ENCODE measurements at regions not wholly inside any gene's neighbourhood (a gene's known extent, or its start where the extent isn't known, plus 50 kb on each side); places are given as distances from the start of the nearest gene placed in this dataset.
A peak's percentile ranks its signal among the peaks of the same experiment; 100 is the strongest.

GRCh38 chr12:130011611-130012385 is 108.0 kb upstream of the TMEM132D start:
- no peak overlapping the region for H3K4me3 Mint-ChIP-seq (ENCODE audit: unreplicated experiment)
- no peak overlapping the region for H3K27ac Mint-ChIP-seq (ENCODE audit: unreplicated experiment)
- TF ChIP-seq CTCF (IDR thresholded peaks at IDR 0.05) = no peak
- H3K27me3 Mint-ChIP-seq (ENCODE audit: unreplicated experiment) = peaks cover 6% of the 10 kb centered on the region
- no peak for DNase-seq (ENCODE audit: extremely low spot score, unreplicated experiment)
- no peaks in the 10 kb centered on the region for H3K4me1 Mint-ChIP-seq (ENCODE audit: unreplicated experiment)
- no peaks in the 10 kb centered on the region for H3K36me3 Mint-ChIP-seq (ENCODE audit: unreplicated experiment)
- no peaks in the 10 kb centered on the region for H3K9me3 Mint-ChIP-seq (ENCODE audit: unreplicated experiment)

GRCh38 chr12:130013771-130014484 is 110.1 kb upstream of the TMEM132D start:
- no peak for DNase-seq (ENCODE audit: extremely low spot score, unreplicated experiment)
- no peak overlapping the region for H3K27ac Mint-ChIP-seq (ENCODE audit: unreplicated experiment)
- peaks cover 2% of the 10 kb centered on the region for H3K4me1 Mint-ChIP-seq (ENCODE audit: unreplicated experiment)
- no peaks in the 10 kb centered on the region for H3K9me3 Mint-ChIP-seq (ENCODE audit: unreplicated experiment)
- H3K4me3 Mint-ChIP-seq (ENCODE audit: unreplicated experiment) = no peak overlapping the region
- H3K27me3 Mint-ChIP-seq (ENCODE audit: unreplicated experiment) = peaks cover 6% of the 10 kb centered on the region
- TF ChIP-seq CTCF (IDR thresholded peaks at IDR 0.05) = peak; percentile 73
- H3K36me3 Mint-ChIP-seq (ENCODE audit: unreplicated experiment) = no peaks in the 10 kb centered on the region

GRCh38 chr12:130014485-130014807 is 110.6 kb upstream of the TMEM132D start:
- H3K4me1 Mint-ChIP-seq (ENCODE audit: unreplicated experiment) = peaks cover 2% of the 10 kb centered on the region
- H3K4me3 Mint-ChIP-seq (ENCODE audit: unreplicated experiment) = no peak overlapping the region
- no peaks in the 10 kb centered on the region for H3K9me3 Mint-ChIP-seq (ENCODE audit: unreplicated experiment)
- H3K27ac Mint-ChIP-seq (ENCODE audit: unreplicated experiment) = no peak overlapping the region
- no peaks in the 10 kb centered on the region for H3K36me3 Mint-ChIP-seq (ENCODE audit: unreplicated experiment)
- peaks cover 6% of the 10 kb centered on the region for H3K27me3 Mint-ChIP-seq (ENCODE audit: unreplicated experiment)
- no peak for TF ChIP-seq CTCF (IDR thresholded peaks at IDR 0.05)
- no peak for DNase-seq (ENCODE audit: extremely low spot score, unreplicated experiment)

- no peaks in the 10 kb centered on the region for H3K9me3 Mint-ChIP-seq (ENCODE audit: unreplicated experiment)
- H3K27me3 Mint-ChIP-seq (ENCODE audit: unreplicated experiment) = peaks cover 6% of the 10 kb centered on the region
- DNase-seq (ENCODE audit: extremely low spot score, unreplicated experiment) = no peak
- peaks cover 2% of the 10 kb centered on the region for H3K4me1 Mint-ChIP-seq (ENCODE audit: unreplicated experiment)
- no peak overlapping the region for H3K4me3 Mint-ChIP-seq (ENCODE audit: unreplicated experiment)
- H3K27ac Mint-ChIP-seq (ENCODE audit: unreplicated experiment) = no peak overlapping the region
- no peaks in the 10 kb centered on the region for H3K36me3 Mint-ChIP-seq (ENCODE audit: unreplicated experiment)
- TF ChIP-seq CTCF (IDR thresholded peaks at IDR 0.05) = no peak
These were observed 112.4 kb upstream of the TMEM132D start for GRCh38 chr12:130016194-130016593.

GRCh38 chr12:130016986-130017385 is 113.2 kb upstream of the TMEM132D start:
- no peak overlapping the region for H3K27ac Mint-ChIP-seq (ENCODE audit: unreplicated experiment)

More at GRCh38 chr12:130016986-130017385, 113.2 kb upstream of the TMEM132D start:
- no peaks in the 10 kb centered on the region for H3K9me3 Mint-ChIP-seq (ENCODE audit: unreplicated experiment)
- DNase-seq (ENCODE audit: extremely low spot score, unreplicated experiment) = no peak
- no peak overlapping the region for H3K4me3 Mint-ChIP-seq (ENCODE audit: unreplicated experiment)
- TF ChIP-seq CTCF (IDR thresholded peaks at IDR 0.05) = no peak
- peaks cover 4% of the 10 kb centered on the region for H3K27me3 Mint-ChIP-seq (ENCODE audit: unreplicated experiment)
- no peaks in the 10 kb centered on the region for H3K36me3 Mint-ChIP-seq (ENCODE audit: unreplicated experiment)
- peaks cover 2% of the 10 kb centered on the region for H3K4me1 Mint-ChIP-seq (ENCODE audit: unreplicated experiment)

Measured in osteocyte (in vitro differentiated cells).